Panc1 (cell line): ENCODE measurements at regions not wholly inside any gene's neighbourhood (a gene's known extent, or its start where the extent isn't known, plus 50 kb on each side); places are given as distances from the start of the nearest gene placed in this dataset.

Experiments
- POLR2AphosphoS5 ChIP-seq: IDR thresholded peaks from 2 replicates; pipeline ENCODE4 v1.6.1; 2012; ENCODE audit warnings: mild to moderate bottlenecking, low read depth, low read length, moderate library complexity
- SIN3A ChIP-seq: IDR thresholded peaks from 2 replicates; pipeline ENCODE4 v1.6.1; 2012; ENCODE audit warnings: low read depth, mild to moderate bottlenecking, low read length, moderate library complexity, borderline replicate concordance; ENCODE audit not compliant: insufficient read depth
- TCF7L2 ChIP-seq: IDR thresholded peaks from 2 replicates; pipeline ENCODE4 v1.6.1; 2011; ENCODE audit warnings: mild to moderate bottlenecking, low read depth, low read length, inconsistent platforms
- TF ChIP-seq, protein P1 (sequence below): fragments of 450-650 bp; IDR thresholded peaks from 2 replicates; pipeline ENCODE4 v1.5.1; 2017; ENCODE audit warnings: mild to moderate bottlenecking
- TF ChIP-seq, protein P2 (sequence below), 2 experiments: IDR thresholded peaks; 2 replicates each; pipeline ENCODE4 v1.6.1; 2011 to 2012; ENCODE audit warnings: low read depth in 2 of 2, control low read depth in 1 of 2, low read length in 1 of 2, mild to moderate bottlenecking in 1 of 2, moderate library complexity in 1 of 2; ENCODE audit not compliant: insufficient read depth in 1 of 2

DNA sequence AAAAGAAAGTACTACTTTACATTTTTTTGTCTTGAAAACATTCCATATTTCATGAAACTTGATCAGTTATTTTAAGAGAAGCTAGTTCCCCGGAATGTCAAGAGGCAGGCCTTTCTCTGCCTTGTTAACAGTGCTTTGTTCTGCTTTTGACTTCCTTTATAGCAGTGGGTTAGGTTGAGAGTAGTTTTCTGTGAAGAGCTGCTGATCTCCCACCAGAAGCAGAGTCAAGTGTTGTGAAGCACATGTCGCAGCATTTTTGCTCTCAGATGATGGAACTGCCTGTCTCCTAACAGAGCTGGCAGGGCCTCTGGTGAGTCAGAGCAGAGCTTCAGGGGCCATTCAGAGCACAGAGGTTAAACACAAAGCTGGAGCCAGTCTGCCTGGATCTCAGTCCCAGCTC lies 871.8 kb downstream of the SLC4A3 start:
- TF ChIP-seq, protein P1, sequence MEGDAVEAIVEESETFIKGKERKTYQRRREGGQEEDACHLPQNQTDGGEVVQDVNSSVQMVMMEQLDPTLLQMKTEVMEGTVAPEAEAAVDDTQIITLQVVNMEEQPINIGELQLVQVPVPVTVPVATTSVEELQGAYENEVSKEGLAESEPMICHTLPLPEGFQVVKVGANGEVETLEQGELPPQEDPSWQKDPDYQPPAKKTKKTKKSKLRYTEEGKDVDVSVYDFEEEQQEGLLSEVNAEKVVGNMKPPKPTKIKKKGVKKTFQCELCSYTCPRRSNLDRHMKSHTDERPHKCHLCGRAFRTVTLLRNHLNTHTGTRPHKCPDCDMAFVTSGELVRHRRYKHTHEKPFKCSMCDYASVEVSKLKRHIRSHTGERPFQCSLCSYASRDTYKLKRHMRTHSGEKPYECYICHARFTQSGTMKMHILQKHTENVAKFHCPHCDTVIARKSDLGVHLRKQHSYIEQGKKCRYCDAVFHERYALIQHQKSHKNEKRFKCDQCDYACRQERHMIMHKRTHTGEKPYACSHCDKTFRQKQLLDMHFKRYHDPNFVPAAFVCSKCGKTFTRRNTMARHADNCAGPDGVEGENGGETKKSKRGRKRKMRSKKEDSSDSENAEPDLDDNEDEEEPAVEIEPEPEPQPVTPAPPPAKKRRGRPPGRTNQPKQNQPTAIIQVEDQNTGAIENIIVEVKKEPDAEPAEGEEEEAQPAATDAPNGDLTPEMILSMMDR: no peak
- TF ChIP-seq, protein P2, sequence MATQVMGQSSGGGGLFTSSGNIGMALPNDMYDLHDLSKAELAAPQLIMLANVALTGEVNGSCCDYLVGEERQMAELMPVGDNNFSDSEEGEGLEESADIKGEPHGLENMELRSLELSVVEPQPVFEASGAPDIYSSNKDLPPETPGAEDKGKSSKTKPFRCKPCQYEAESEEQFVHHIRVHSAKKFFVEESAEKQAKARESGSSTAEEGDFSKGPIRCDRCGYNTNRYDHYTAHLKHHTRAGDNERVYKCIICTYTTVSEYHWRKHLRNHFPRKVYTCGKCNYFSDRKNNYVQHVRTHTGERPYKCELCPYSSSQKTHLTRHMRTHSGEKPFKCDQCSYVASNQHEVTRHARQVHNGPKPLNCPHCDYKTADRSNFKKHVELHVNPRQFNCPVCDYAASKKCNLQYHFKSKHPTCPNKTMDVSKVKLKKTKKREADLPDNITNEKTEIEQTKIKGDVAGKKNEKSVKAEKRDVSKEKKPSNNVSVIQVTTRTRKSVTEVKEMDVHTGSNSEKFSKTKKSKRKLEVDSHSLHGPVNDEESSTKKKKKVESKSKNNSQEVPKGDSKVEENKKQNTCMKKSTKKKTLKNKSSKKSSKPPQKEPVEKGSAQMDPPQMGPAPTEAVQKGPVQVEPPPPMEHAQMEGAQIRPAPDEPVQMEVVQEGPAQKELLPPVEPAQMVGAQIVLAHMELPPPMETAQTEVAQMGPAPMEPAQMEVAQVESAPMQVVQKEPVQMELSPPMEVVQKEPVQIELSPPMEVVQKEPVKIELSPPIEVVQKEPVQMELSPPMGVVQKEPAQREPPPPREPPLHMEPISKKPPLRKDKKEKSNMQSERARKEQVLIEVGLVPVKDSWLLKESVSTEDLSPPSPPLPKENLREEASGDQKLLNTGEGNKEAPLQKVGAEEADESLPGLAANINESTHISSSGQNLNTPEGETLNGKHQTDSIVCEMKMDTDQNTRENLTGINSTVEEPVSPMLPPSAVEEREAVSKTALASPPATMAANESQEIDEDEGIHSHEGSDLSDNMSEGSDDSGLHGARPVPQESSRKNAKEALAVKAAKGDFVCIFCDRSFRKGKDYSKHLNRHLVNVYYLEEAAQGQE (IDR thresholded peaks at IDR 0.05; ENCODE audit: insufficient read depth in 1 of 2, low read depth in 2 of 2, low read length in 1 of 2): no peak
- TF ChIP-seq POLR2AphosphoS5: no peak
- no peak for TF ChIP-seq TCF7L2
- no peak for TF ChIP-seq SIN3A
